HEK293 (cell line): ENCODE measurements at regions not wholly inside any gene's neighbourhood (a gene's known extent, or its start where the extent isn't known, plus 50 kb on each side); places are given as distances from the start of the nearest gene placed in this dataset.

Experiments
- BCL11A ChIP-seq: fragments of 450-650 bp; formaldehyde crosslinking; IDR thresholded peaks from 2 replicates; pipeline ENCODE4 v1.5.1; 2016; ENCODE audit warnings: low read depth, missing biosample characterization, missing genetic modification characterization
- GLIS1 ChIP-seq: fragments of 450-650 bp; formaldehyde crosslinking; IDR thresholded peaks from 2 replicates; pipeline ENCODE4 v1.5.1; 2016; ENCODE audit warnings: missing biosample characterization, missing genetic modification characterization
- GLIS2 ChIP-seq: fragments of 450-650 bp; formaldehyde crosslinking; IDR thresholded peaks from 2 replicates; pipeline ENCODE4 v1.5.1; 2016; ENCODE audit warnings: missing biosample characterization, missing genetic modification characterization
- HOXA7 ChIP-seq: sonication (generic); formaldehyde crosslinking; IDR thresholded peaks from 2 replicates; pipeline ENCODE4 v1.8.1; 2022; ENCODE audit warnings: missing genetic modification reagents, borderline replicate concordance
- HOXC10 ChIP-seq: sonication (generic); formaldehyde crosslinking; IDR thresholded peaks from 2 replicates; pipeline ENCODE4 v1.8.1; 2023; ENCODE audit warnings: mild to moderate bottlenecking, missing genetic modification reagents
- IKZF3 ChIP-seq: fragments of 450-650 bp; IDR thresholded peaks from 2 replicates; pipeline ENCODE4 v1.5.0; 2018; ENCODE audit warnings: missing biosample characterization, mild to moderate bottlenecking, missing genetic modification characterization, moderate library complexity
- MYNN ChIP-seq: fragments of 450-650 bp; formaldehyde crosslinking; IDR thresholded peaks from 2 replicates; pipeline ENCODE4 v1.5.1; 2016; ENCODE audit warnings: missing biosample characterization, missing genetic modification characterization, borderline replicate concordance
- PRDM1 ChIP-seq: fragments of 450-650 bp; formaldehyde crosslinking; IDR thresholded peaks from 2 replicates; pipeline ENCODE4; 2016; ENCODE audit warnings: missing biosample characterization, missing genetic modification characterization
- PRDM2 ChIP-seq: fragments of 450-650 bp; formaldehyde crosslinking; IDR thresholded peaks from 2 replicates; pipeline ENCODE4 v1.5.1; 2016; ENCODE audit warnings: missing biosample characterization, missing genetic modification characterization, borderline replicate concordance
- REPIN1 ChIP-seq: fragments of 450-650 bp; formaldehyde crosslinking; IDR thresholded peaks from 2 replicates; pipeline ENCODE4 v1.5.1; 2017; ENCODE audit warnings: missing biosample characterization, missing genetic modification characterization, low read depth
- YY2 ChIP-seq: fragments of 450-650 bp; formaldehyde crosslinking; IDR thresholded peaks from 2 replicates; pipeline ENCODE4 v1.5.1; 2016; ENCODE audit warnings: missing biosample characterization, missing genetic modification characterization
- ZBTB8A ChIP-seq: fragments of 450-650 bp; formaldehyde crosslinking; IDR thresholded peaks from 2 replicates; pipeline ENCODE4 v1.5.1; 2016; ENCODE audit warnings: missing biosample characterization, missing genetic modification characterization
- ZFP41 ChIP-seq: fragments of 450-650 bp; formaldehyde crosslinking; IDR thresholded peaks from 2 replicates; pipeline ENCODE4 v1.5.1; 2016; ENCODE audit warnings: missing biosample characterization, missing genetic modification characterization, borderline replicate concordance
- ZFP69B ChIP-seq: fragments of 450-650 bp; formaldehyde crosslinking; IDR thresholded peaks from 2 replicates; pipeline ENCODE4 v1.5.1; 2016; ENCODE audit warnings: missing biosample characterization, missing genetic modification characterization
- ZNF112 ChIP-seq: fragments of 450-650 bp; formaldehyde crosslinking; IDR thresholded peaks from 2 replicates; pipeline ENCODE4 v1.5.0; 2017; ENCODE audit warnings: missing biosample characterization, missing genetic modification characterization
- ZNF121 ChIP-seq: fragments of 450-650 bp; formaldehyde crosslinking; IDR thresholded peaks from 2 replicates; pipeline ENCODE4 v1.5.1; 2016; ENCODE audit warnings: missing biosample characterization, missing genetic modification characterization
- ZNF133 ChIP-seq: fragments of 450-650 bp; formaldehyde crosslinking; IDR thresholded peaks from 2 replicates; pipeline ENCODE4 v1.5.1; 2016; ENCODE audit warnings: missing biosample characterization, missing genetic modification characterization
- ZNF174 ChIP-seq: fragments of 450-650 bp; formaldehyde crosslinking; IDR thresholded peaks from 2 replicates; pipeline ENCODE4 v1.5.0; 2017; ENCODE audit warnings: missing biosample characterization, mild to moderate bottlenecking, missing genetic modification characterization
- ZNF184 ChIP-seq: fragments of 450-650 bp; IDR thresholded peaks from 2 replicates; pipeline ENCODE4 v1.5.1; 2018; ENCODE audit warnings: missing biosample characterization, mild to moderate bottlenecking, missing genetic modification characterization
- ZNF211 ChIP-seq: fragments of 450-650 bp; formaldehyde crosslinking; IDR thresholded peaks from 2 replicates; pipeline ENCODE4 v1.5.1; 2016; ENCODE audit warnings: low read depth, missing biosample characterization, missing genetic modification characterization
- ZNF324 ChIP-seq: fragments of 450-650 bp; formaldehyde crosslinking; IDR thresholded peaks from 2 replicates; pipeline ENCODE4 v1.5.1; 2016; ENCODE audit warnings: missing biosample characterization, missing genetic modification characterization
- ZNF433 ChIP-seq: fragments of 450-650 bp; formaldehyde crosslinking; IDR thresholded peaks from 2 replicates; pipeline ENCODE4 v1.5.1; 2016; ENCODE audit warnings: missing biosample characterization, missing genetic modification characterization, low read depth
- ZNF473 ChIP-seq: fragments of 450-650 bp; formaldehyde crosslinking; IDR thresholded peaks from 2 replicates; pipeline ENCODE4 v1.5.1; 2017; ENCODE audit warnings: missing biosample characterization, missing genetic modification characterization
- ZNF521 ChIP-seq: fragments of 450-650 bp; formaldehyde crosslinking; IDR thresholded peaks from 2 replicates; pipeline ENCODE4 v1.5.1; 2017; ENCODE audit warnings: missing biosample characterization, mild to moderate bottlenecking, missing genetic modification characterization
- ZNF561 ChIP-seq: fragments of 450-650 bp; IDR thresholded peaks from 2 replicates; pipeline ENCODE4 v1.5.1; 2018; ENCODE audit warnings: missing biosample characterization, missing genetic modification characterization, borderline replicate concordance
- ZNF580 ChIP-seq: fragments of 450-650 bp; formaldehyde crosslinking; IDR thresholded peaks from 2 replicates; pipeline ENCODE4 v1.5.1; 2016; ENCODE audit warnings: missing biosample characterization, missing genetic modification characterization
- ZNF585B ChIP-seq: fragments of 450-650 bp; formaldehyde crosslinking; IDR thresholded peaks from 2 replicates; pipeline ENCODE4 v1.5.1; 2016; ENCODE audit warnings: missing biosample characterization, missing genetic modification characterization
- ZNF610 ChIP-seq: fragments of 450-650 bp; formaldehyde crosslinking; IDR thresholded peaks from 2 replicates; pipeline ENCODE4 v1.5.1; 2016; ENCODE audit warnings: missing biosample characterization, missing genetic modification characterization, borderline replicate concordance
- ZNF623 ChIP-seq: fragments of 450-650 bp; formaldehyde crosslinking; IDR thresholded peaks from 2 replicates; pipeline ENCODE4 v1.5.1; 2016; ENCODE audit warnings: missing biosample characterization, missing genetic modification characterization
- ZNF626 ChIP-seq: fragments of 450-650 bp; sonication (Bioruptor Pico); formaldehyde crosslinking; IDR thresholded peaks from 2 replicates; pipeline ENCODE4 v1.5.1; 2018; ENCODE audit warnings: missing biosample characterization, missing genetic modification characterization, inconsistent platforms
- ZNF660 ChIP-seq: fragments of 450-650 bp; IDR thresholded peaks from 2 replicates; pipeline ENCODE4 v1.5.1; 2018; ENCODE audit warnings: missing biosample characterization, mild to moderate bottlenecking, missing genetic modification characterization
- ZNF777 ChIP-seq: fragments of 450-650 bp; formaldehyde crosslinking; IDR thresholded peaks from 2 replicates; pipeline ENCODE4 v1.5.1; 2017; ENCODE audit warnings: missing biosample characterization, missing genetic modification characterization, borderline replicate concordance
- ZNF791 ChIP-seq: fragments of 450-650 bp; formaldehyde crosslinking; IDR thresholded peaks from 2 replicates; pipeline ENCODE4 v1.5.1; 2016; ENCODE audit warnings: missing biosample characterization, missing genetic modification characterization
- ZSCAN4 ChIP-seq: fragments of 450-650 bp; formaldehyde crosslinking; IDR thresholded peaks from 2 replicates; pipeline ENCODE4 v1.5.1; 2017; ENCODE audit warnings: missing biosample characterization, missing genetic modification characterization

GRCh38 chr1:22341791-22342605 is 109.7 kb upstream of the ZBTB40 start (continued):
- TF ChIP-seq PRDM2 (tag by site-specific recombination) (no peak), ZNF777 (tag by site-specific recombination) (no peak), ZNF791 (tag by site-specific recombination) (no peak), ZNF133 (tag by site-specific recombination) (no peak; the same call in 1 of the 2 replicates), GLIS1 (tag by site-specific recombination) (peak; percentile 95), ZNF324 (tag by site-specific recombination) (peak; percentile 92; the same call in 1 of the 2 replicates), ZNF561 (tag by site-specific recombination) (no peak), PRDM1 (peak; percentile 96), ZNF585B (no peak), ZNF433 (no peak), ZNF660 (tag by site-specific recombination) (no peak; the same call in 1 of the 2 replicates), REPIN1 (no peak), ZNF121 (tag by site-specific recombination) (no peak), ZNF211 (tag by site-specific recombination) (no peak), ZNF184 (tag by site-specific recombination) (no peak), GLIS2 (tag by site-specific recombination) (peak; percentile 76), ZFP69B (tag by site-specific recombination) (peak; percentile 63; the same call in 1 of the 2 replicates), ZNF521 (no peak), ZNF473 (tag by site-specific recombination) (no peak), IKZF3 (tag by site-specific recombination) (peak; percentile 77; the same call in 1 of the 2 replicates), ZNF626 (tag by site-specific recombination) (no peak), MYNN (tag by site-specific recombination) (peak; percentile 35; the same call in 1 of the 2 replicates), ZFP41 (tag by site-specific recombination) (no peak), YY2 (tag by site-specific recombination) (no peak), ZNF174 (no peak; the same call in 1 of the 2 replicates), ZNF623 (tag by site-specific recombination) (no peak), BCL11A (tag by site-specific recombination) (no peak), HOXC10 (CRISPR knock-in tag) (no peak), HOXA7 (no peak), ZNF580 (tag by site-specific recombination) (no peak), ZSCAN4 (tag by site-specific recombination) (no peak), ZBTB8A (tag by site-specific recombination) (peak; percentile 44), ZNF610 (tag by site-specific recombination) (no peak), ZNF112 (no peak)
